HG03342 (cell line): ENCODE measurements at regions not wholly inside any gene's neighbourhood (a gene's known extent, or its start where the extent isn't known, plus 50 kb on each side); places are given as distances from the start of the nearest gene placed in this dataset.

Source experiments
- ATAC-seq: cut with Tn5 transposase; IDR thresholded peaks from one replicate; pipeline ENCODE4 v1.9.1; 2021; ENCODE audit warnings: mild to moderate bottlenecking, moderate library complexity; ENCODE audit not compliant: unreplicated experiment

DNA sequence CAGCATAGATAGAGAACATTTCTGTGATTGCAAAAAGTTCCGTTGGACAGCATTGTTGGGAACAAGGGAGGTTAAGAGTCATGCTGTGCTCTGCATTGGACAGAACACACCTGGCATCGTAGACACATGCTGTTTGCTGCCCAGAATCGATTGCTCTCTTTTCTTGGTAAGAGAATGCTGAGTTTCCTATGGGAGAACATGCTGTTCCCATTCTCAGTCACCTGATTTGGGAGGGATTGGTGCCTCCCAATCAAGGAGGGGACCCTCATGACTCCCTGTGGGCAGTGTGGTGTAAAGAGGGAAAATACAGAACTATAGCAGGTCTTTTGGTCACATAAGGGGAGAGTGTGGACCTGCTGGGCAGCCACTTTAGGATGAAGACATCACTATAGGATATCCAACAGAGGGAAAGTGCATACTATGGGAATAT, 555.4 kb upstream of the CLINT1 start:
- ATAC-seq, result no peak

DNA sequence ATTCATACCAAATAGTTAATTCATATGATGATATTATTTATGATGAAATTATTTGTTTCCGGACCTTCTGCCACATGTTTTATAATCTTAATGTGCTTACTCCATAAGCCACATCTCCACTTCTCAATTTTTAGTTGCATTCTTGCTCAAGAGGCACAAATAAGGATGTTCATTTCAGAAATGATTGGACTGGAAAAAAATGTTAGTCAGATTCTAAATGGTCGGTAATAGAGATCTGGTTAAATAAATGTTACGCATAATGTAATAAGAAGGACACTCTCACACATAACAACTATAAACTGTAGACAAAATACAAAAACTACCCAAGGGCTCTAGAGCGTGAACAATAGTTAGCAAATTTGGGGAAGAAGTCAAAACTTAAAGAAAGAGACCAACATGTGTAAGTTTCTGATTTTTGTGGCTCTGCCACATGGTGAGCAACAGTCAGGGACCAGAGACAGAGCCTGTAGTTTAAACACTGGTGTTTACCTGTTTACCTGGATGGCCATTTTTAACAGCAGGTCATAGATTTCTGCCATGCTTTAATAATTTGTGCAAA, 554.3 kb upstream of the CLINT1 start:
- no peak for ATAC-seq

DNA sequence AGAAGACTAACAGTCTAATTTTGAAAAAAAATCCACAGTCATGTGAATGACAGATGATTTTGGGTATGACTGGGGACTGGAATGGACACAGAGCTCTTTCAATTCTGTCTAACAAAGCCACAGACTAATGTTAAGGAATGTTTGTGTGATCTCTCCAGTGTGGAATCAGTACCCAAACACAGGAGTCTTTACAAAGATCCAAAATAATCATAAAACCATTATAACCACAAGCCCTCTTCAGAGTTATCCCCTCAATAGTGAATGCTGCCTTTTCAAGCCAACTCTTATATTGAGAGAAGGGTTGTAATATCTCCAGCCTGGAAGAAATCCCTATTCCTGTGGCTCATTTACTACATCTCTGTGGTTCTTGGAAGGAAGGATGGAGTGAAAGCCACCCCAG, 552.0 kb upstream of the CLINT1 start:
- no peak for ATAC-seq

DNA sequence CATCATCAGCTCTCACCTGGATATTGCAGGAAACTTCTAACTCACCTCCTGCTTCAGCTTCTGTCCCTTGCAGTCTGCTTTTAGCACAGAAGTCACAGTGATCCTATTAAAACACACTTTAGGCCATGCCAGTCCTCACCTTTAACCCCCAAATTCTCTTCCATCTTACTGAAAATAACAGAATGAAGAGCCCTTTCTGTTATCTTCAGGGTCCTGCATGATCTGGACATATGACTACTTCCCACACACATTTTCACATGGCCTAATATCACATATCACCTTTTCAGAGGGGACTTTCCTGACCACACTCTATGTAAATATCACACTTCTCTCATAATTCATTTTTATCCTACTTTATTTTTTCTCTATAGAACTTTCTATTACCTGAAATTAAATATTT, 550.6 kb upstream of the CLINT1 start:
- ATAC-seq, result no peak

DNA sequence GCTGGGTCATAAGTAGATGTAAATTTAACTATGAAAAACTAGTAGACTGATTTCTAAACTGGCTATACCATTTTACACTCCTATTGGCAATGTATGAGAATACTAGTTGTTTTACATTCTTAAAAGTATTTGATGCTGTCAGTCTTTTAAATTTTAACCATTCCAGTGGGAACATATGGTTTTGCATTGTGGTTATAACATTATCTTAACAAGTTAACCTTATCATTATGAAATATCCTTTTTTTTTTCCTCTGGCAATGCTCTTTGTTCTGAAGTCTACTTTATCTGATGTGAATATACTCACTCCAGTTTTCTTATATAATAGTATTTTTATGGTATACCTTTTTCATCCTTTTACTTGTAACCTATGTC, 548.9 kb upstream of the CLINT1 start:
- no peak for ATAC-seq

DNA sequence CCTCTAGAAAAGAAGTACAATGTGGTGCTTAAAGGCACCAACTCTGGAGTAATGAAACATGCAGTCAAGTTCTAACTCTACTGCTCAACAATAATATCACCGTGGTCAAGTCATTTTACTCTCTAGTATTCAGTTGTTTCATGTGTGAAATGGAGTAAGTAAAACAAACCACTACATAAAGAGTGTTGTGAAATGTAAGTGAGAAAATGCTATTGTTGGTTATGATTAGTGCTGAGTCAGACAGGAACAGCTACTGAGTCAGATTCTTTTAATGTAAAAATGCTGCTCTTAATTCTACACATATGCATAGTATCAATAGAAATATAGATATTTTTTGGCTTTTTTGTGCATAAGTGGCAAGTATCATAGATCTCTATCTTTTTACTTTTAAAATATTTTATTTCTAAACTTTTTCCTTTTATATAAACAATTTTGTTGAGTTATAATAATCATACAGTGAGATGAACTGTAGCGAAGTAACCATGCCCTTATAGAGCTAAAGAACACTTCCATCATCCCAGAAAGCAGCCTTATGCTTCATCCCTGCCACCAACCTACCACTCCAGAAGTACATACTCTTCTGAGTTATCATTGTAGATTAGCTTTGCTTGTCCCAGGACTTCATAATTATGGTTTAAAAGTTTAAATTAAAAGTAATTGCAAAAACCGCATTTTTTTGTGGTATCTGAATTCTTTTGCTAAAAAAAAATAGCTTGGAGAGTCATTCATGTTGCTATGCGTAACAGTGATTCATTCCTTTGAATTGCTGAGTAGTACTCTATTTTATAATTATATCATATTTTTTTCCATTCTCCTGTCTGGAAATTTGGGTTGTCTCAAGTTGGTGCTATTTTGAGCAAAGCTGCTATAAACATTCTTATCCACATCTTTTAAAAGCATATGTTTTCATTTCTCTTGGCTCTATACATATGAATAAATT, 548.2 kb upstream of the CLINT1 start:
- ATAC-seq, result no peak

DNA sequence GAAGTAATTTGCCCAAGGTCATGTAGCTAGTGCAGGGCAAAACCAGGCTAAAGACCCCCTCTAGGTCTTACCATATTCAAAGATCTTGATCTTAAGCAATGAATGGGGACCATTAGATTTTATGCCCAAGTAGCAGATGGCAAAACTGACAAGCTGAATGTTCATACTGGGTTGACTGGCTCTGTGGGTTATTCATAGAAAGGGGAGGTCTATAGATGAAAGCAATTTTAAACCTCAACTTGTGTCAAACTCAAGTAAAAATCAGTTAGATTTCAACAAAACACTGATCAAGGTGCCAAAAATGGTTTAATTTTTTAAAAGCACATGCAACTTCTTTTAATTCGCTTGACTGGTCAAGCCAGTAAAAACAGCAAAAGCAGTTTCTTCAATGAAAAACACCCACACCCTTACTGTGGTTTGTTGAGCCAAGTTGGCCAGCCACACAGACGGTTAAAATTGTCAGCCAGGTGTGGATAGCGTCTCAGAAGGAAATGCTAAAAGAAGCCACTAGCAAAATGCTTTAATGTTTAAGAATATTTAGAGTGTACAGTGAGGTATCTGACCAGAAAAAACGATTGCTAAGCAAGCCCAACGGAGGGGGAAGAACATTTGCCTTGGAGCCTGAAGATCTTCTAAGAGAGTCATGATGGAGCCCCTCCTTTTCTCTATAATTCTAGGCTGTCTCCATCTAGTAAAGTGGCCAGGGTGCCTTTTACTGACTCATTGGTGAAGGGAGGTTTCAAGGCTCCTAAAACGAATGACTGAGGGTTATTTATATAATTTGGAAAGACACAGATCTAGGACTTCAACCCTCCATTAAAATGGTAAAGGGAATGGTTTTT, 539.6 kb upstream of the CLINT1 start:
- ATAC-seq, result peak; percentile 73

DNA sequence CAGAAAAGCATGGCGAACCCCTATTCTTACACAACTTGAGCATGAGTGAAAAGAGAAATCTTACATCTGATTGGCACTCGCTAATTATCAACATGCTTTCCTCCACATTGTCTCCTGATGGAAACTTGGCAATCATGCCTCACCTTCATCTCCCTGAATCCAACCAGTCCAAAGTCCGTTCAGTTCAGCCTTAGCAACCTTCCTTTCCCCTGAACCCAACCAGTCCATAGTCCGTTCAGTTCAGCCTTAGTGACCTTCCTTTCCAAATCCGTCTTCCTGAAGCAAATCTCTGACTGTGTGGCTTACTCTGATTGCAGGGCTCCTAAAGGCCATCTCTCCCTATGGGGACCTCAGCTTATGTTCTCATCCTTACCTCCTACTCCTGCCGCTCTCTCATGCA, 538.3 kb upstream of the CLINT1 start:
- no peak for ATAC-seq

DNA sequence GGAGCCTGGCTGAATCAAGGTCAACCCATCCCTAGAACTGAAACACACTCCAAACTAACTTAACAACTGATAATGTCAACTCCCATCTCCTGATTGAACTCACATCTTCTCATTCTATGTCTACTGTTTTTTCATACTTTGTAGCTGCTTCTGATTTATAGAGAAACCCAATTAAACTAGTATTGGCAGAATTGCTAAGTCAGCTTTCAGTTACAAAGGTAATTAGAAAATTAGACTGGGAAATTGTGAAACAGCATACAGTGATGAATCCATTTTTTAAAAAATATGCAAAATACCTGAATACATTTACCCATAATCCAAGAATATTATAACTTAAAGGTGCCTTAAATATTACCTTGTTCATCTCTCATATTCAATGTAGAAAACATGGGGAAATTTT, 535.2 kb upstream of the CLINT1 start:
- no peak for ATAC-seq

DNA sequence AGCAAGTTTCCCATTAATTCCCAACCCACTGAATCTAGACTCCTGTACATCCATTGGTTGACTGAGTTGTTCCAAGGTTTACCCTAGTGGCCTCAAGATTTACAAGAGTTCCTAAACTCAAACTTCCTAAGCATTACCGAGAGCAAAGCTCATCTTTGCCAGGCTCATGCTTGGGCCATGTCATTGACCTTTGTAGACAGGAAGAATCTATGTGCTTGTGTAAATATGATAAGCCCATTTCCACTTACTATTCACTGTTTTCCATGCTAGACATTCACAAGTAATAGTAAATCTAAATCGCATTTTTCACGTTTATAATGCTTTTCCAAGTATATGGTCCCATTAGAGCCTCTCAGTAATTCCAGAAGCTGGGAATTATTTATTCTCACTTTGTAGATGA, 534.5 kb upstream of the CLINT1 start:
- ATAC-seq, result no peak

DNA sequence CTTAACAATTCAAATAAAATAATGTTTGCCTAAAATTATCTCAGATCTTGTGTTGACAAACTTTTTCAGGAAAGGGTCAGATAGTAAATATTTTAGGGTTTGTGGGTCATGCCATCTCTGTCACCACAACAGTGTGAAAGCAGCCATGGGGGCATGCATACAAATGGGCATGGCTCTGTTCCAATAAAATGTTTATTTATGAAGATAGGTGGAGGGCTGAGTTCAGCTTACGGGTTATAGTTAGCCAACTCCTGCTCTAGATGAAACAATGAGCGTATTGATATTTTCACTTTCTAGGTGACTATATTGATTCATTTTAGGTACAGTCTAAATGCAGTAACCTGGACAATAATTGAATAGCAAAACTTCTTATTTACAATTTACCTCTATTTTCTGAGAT, 533.8 kb upstream of the CLINT1 start:
- ATAC-seq, result no peak

DNA sequence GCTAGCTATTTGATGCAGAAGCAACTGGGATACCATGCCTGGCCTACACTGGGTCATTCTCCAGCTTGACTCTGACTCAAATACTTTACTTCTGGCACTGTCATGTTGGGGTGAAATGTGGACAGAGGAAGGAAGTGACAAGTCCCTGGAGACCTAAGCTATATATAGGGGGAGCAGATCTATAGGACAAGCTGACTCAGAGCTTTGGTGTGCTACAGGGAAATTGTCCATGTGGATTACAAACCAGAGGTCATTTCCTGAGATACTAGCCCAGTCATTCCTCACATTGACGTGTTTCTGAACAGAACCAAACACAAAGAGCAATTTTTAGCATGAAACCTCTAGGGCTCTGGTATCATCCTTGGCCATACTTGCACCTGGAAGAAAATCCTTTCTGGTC, 531.6 kb upstream of the CLINT1 start:
- peak; percentile 67 for ATAC-seq

DNA sequence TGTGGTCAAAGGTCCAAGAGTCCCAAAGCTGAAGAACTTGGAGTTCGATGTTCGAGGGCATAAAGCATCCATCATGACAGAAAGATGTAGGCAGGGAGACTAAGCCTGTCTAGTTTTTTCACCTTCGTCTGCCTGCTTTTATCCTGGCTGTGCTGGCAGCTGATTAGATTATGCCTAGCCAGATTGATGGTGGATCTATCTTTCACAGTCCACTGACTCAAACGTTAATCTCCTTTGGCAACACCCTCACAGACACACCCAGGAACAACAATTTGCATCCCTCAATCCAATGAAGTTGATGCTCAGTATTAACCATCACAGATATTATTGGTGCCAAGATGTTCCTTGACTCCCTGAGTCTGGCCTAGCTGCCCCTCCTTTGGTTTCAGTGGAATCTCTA, 530.8 kb upstream of the CLINT1 start:
- ATAC-seq, result no peak

DNA sequence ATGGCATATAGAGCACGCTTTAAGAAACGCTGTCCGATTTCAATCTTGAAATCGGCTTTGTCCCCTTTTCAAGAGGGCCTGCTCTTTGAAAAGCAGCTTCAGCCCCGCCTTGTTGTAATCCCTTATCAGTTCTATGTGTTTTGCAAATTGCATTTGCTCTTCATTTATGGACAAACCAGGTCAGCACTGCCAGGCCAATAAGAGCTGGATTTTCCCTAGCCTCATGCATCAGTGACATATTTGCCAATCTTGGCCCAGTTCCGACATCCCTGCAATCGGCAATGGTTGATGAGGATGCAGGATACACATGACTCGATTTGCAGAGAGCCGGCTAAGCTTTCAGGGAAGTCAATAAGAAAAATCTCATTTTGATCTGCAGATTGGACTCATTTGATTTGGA, 529.1 kb upstream of the CLINT1 start:
- no peak for ATAC-seq

DNA sequence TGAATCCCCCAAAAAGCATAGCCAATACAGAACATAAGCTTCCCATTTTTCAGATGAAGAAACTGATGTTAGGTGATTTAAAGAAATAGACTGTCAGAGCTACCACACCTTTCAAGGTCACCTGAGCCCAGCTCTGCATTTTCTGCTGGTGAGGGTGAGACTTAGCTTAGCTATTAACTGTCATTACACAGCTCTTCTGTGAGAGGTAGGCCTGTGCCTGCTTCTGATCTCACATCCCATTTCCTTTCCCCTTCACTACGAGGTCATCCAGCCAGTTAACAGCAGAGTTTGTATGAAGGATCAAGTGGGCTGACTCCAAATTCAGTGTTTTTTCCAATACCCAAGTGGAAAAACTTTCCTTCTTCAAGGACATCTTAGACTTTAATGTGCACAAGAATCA, 528.6 kb upstream of the CLINT1 start:
- no peak for ATAC-seq

DNA sequence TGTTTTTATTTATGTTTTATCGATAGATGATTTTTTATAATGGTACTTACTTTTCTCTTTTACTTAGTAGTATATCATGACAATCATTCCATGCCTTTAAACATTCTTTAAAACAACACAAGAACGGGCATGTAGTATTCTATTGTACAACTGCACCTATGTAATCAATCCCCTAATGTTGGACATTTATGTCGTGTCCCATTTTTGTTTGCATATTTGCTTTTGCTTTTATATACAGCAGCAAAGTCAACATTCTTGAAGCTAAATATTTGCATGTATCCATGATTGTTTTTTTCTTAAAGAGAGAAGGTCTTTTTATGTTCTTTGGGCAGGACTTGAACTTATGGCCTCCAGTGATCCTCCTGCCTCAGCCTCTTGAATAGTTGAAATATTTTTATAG, 527.0 kb upstream of the CLINT1 start:
- ATAC-seq, result no peak

DNA sequence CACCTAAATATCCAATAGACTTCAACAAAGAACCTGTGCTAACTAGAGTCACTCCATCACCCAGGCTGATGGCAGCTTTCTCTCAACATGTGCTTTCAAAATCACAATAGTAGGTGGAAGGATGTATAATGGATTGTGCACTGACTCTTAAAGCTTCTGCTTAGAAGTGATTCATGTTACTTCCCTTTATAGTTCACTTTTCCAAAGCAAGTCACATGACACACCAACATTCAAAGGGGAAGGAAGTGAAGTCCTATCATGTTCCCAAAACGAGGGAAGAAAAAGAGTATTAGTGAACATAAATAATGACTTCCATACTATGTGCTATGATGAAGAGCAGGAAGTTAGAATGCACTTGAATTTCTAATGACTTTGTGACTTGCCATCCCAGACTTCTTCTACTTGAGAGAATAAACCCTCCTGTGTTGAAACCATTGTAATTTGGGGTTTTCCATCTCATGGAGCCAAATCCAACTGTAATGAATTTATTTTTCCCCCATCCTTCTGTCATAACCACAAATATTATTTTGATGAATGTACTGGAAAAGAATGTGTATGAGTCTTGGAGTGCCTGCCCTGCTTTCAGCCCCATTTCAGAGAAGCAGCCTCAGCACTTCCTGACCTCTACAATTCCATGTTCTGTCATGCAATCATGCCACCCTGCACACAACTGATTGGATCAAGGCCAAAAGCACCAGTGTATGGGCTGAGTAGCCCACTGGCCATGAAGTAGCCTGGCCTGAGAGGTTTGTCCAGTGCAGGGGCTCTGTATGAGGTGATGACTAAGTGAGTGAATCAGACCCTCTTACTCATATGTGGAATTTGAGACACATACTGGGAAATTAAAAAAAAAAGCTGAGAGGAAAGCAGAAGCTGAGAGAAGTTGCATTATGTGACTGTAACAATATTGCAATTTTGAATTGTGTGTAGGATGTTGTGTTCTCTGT, 525.9 kb upstream of the CLINT1 start:
- no peak for ATAC-seq

DNA sequence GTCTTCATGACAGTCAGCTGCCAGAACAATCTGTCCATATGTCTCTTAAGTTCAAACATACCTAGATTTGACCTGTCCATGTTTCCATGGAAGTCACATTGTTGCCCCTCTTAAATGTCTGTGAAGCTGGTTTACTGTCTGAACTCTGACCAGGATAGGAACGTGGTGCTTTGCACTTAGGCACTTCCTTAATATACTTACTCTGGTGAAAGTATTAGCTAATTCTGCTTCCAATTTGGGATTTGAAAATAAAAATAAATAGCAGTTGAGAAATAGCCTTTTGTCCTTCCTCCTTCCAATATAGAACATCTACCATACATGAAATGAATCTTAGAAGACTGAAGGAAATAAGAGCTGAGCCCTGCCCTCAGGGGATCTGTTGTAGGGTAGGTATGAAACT, 524.5 kb upstream of the CLINT1 start:
- no peak for ATAC-seq

DNA sequence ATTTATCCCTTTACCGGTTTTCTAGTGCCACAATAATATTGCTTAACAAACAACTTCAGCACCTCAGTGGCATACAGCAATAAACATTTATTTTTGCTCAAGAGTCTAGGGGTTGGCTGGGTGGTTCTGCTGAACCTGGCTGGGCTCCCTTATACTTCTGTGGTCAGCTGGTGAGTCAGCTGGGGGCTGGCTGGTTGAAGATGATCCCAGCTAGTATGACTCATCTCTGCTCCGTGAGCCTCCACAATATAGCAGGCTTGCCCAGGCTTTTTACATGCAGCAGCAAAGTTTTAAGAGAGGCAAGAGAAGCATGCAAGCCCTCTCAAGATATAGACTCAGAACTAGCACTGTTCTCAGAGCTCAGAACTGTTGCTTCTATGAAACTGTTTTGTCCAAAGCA, 523.5 kb upstream of the CLINT1 start:
- ATAC-seq, result peak; percentile 92

DNA sequence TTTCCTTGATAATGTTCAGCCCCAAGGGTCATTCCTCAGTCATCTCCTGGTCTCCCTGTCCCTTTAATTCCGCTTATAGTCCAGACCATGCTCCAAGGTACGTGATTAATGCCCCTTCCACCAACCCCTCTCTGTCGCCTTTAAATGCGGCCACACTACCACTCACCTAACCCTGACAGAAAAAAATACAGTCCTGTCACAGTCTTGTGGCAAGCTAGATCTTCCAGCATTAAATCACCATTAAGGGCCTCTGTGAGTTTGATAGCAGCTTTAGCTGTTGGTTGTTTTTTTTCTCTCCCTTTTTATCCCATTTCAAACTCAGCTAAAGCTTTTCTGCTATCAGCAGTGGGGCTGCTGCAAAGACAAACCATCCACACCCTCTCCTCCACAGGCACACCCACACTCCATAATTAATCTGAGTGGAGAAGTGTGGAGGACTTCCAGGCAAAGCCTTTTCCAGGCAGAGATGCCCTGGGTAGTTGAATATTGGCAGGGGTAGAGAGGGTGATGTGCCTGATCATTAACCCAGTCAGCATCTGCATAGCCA, 522.7 kb upstream of the CLINT1 start:
- no peak for ATAC-seq
